ENCODE measurements at regions not wholly inside any gene's neighbourhood (a gene's known extent, or its start where the extent isn't known, plus 50 kb on each side); places are given as distances from the start of the nearest gene placed in this dataset.

DNA sequence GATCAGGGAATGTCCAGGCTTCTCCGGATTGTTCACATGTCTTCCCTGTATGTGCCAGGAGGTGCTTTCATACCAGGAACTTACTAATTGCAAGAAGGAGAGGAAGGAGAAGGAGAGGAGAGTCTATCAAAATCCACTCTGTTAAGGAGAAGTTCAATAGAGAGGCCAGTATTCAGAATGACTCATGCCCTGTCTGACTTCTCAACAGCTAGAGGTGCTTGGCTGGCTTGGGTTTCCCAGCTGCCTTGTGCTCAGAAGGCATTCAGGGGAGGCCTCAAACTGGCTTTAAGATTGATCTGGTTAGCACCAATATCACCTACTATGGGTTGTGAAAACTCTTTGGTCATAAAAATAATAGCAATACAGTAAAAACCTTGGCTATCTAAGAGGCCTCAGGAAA, 167.9 kb upstream of the GLRA1 start:
- no peaks in the 10 kb centered on the region for H3K36me3 ChIP-seq (ENCODE audit: control insufficient read depth, insufficient read depth, low read length)
- H3K4me1 ChIP-seq = peaks cover 19% of the 10 kb centered on the region
- H3K27ac ChIP-seq = no peak overlapping the region
- no peaks in the 10 kb centered on the region for H3K79me2 ChIP-seq
- no peaks in the 10 kb centered on the region for H3K9me3 ChIP-seq (ENCODE audit: control insufficient read depth, low read length)
- H3K27me3 ChIP-seq (ENCODE audit: control insufficient read depth, insufficient read depth, low read length) = no peaks in the 10 kb centered on the region
- H3K9ac ChIP-seq = no peak overlapping the region
- H2AFZ ChIP-seq = peak overlapping the region; percentile 39
- TF ChIP-seq, protein P1, sequence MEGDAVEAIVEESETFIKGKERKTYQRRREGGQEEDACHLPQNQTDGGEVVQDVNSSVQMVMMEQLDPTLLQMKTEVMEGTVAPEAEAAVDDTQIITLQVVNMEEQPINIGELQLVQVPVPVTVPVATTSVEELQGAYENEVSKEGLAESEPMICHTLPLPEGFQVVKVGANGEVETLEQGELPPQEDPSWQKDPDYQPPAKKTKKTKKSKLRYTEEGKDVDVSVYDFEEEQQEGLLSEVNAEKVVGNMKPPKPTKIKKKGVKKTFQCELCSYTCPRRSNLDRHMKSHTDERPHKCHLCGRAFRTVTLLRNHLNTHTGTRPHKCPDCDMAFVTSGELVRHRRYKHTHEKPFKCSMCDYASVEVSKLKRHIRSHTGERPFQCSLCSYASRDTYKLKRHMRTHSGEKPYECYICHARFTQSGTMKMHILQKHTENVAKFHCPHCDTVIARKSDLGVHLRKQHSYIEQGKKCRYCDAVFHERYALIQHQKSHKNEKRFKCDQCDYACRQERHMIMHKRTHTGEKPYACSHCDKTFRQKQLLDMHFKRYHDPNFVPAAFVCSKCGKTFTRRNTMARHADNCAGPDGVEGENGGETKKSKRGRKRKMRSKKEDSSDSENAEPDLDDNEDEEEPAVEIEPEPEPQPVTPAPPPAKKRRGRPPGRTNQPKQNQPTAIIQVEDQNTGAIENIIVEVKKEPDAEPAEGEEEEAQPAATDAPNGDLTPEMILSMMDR (IDR thresholded peaks at IDR 0.05) = no peak
- no peak overlapping the region for H3K4me3 ChIP-seq (ENCODE audit: low read depth, low read length)
- H3K4me2 ChIP-seq (ENCODE audit: low read length) = no peak overlapping the region

DNA sequence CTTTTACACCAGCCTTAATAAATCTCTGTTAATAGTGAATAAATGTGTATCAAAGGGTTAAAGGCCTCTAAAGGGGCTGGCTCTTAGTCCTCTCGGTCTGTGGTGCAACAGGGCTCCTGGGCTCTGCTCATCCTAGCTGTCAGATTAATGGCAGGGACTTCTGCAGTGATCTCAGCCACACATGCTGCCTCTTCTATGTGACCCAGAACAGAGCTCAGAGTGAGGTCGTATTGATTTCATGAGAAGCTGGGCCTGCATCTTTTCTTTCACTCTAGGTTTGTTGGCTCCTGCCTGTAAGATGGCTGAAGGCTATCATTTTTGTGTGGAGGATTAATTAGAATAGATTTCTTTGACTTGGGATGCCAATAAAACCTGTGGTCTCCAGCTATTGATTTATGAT, 165.0 kb upstream of the GLRA1 start:
- peaks cover 12% of the 10 kb centered on the region for H3K4me1 ChIP-seq
- H3K27ac ChIP-seq = no peak overlapping the region
- H3K4me3 ChIP-seq (ENCODE audit: low read depth, low read length) = no peak overlapping the region
- no peaks in the 10 kb centered on the region for H3K36me3 ChIP-seq (ENCODE audit: control insufficient read depth, insufficient read depth, low read length)
- no peak overlapping the region for H3K4me2 ChIP-seq (ENCODE audit: low read length)
- H3K79me2 ChIP-seq = no peaks in the 10 kb centered on the region
- TF ChIP-seq, protein P1 (IDR thresholded peaks at IDR 0.05) = no peak
- H3K9me3 ChIP-seq (ENCODE audit: control insufficient read depth, low read length) = no peaks in the 10 kb centered on the region
- no peak overlapping the region for H3K9ac ChIP-seq
- H2AFZ ChIP-seq = peak overlapping the region; percentile 57
- no peaks in the 10 kb centered on the region for H3K27me3 ChIP-seq (ENCODE audit: control insufficient read depth, insufficient read depth, low read length)

DNA sequence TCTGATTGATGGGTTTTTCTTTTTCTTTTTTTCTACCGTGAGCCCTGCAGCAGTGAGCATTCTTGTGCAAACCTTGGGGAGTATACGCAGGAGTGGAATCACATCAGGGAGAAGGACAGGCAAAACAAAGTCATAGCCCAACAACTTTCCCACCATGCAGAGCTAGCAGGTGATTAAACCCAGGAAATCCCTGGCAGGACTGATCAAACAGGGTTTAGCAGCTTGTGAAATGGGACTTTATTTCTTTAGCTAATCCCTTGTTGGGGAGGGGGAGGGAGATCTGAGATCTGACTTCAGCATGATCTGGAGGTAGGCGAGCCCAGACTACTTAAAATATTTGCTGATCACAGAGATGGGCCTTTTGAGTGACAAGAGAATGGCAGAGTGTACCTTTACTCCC, 162.0 kb upstream of the GLRA1 start:
- Histone ChIP-seq H3K9me3 (ENCODE audit: control insufficient read depth, low read length) (no peaks in the 10 kb centered on the region), H3K4me3 (ENCODE audit: low read depth, low read length) (no peak overlapping the region), H2AFZ (no peak overlapping the region), H3K9ac (no peak overlapping the region), H3K4me1 (peaks cover 8% of the 10 kb centered on the region), H3K27ac (no peak overlapping the region), H3K27me3 (ENCODE audit: control insufficient read depth, insufficient read depth, low read length) (no peaks in the 10 kb centered on the region), H3K36me3 (ENCODE audit: control insufficient read depth, insufficient read depth, low read length) (no peaks in the 10 kb centered on the region), H3K4me2 (ENCODE audit: low read length) (no peak overlapping the region), H3K79me2 (no peaks in the 10 kb centered on the region)
- TF ChIP-seq, protein P1 (IDR thresholded peaks at IDR 0.05) = no peak

DNA sequence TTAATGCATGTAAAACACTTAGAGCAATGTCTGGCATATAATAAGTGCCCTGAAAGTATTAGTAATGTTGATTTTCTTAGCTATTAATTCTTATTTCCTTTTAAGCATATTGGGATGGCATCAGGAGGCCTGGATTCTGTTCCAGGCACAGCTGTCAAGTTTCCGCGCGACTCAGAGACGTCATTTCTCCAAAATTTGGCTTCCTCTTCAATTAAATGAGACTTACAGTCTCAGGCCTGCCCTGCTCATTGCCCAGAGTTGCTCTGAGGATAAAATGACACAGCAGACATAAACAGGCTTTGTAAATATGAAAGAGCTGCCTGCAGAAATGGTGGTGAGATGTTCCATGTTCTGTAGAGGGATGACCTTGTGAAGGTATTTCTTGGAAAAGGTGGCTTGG, 159.8 kb upstream of the GLRA1 start:
- no peaks in the 10 kb centered on the region for H3K27me3 ChIP-seq (ENCODE audit: control insufficient read depth, insufficient read depth, low read length)
- TF ChIP-seq, protein P1 (IDR thresholded peaks at IDR 0.05) = no peak
- H3K4me2 ChIP-seq (ENCODE audit: low read length) = no peak overlapping the region
- H3K4me3 ChIP-seq (ENCODE audit: low read depth, low read length) = no peak overlapping the region
- no peak overlapping the region for H3K9ac ChIP-seq
- H3K36me3 ChIP-seq (ENCODE audit: control insufficient read depth, insufficient read depth, low read length) = no peaks in the 10 kb centered on the region
- H2AFZ ChIP-seq = no peak overlapping the region
- H3K9me3 ChIP-seq (ENCODE audit: control insufficient read depth, low read length) = no peaks in the 10 kb centered on the region
- H3K79me2 ChIP-seq = no peaks in the 10 kb centered on the region
- peaks cover 4% of the 10 kb centered on the region for H3K4me1 ChIP-seq
- H3K27ac ChIP-seq = no peak overlapping the region

DNA sequence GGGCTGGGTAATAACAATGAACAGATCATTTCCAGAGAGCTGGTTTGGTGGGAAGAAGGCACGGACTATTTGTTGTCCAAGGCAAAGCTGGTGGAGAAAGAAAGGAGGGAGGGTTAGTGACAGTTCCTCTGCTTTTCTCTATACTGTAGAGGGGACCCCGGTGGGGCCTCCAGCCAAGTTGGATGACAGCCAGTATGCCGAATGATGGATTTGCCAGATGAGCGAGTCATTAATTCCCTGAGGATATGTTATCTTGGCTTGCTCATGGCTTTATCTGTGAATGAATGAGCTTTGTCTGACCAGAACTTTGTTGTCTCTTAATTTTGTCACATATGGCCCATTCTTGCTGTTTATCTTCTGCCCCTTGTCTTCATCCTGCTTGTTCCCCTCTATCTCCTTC, 158.6 kb upstream of the GLRA1 start:
- Histone ChIP-seq H3K4me2 (ENCODE audit: low read length) (no peak overlapping the region), H3K9me3 (ENCODE audit: control insufficient read depth, low read length) (no peaks in the 10 kb centered on the region), H3K36me3 (ENCODE audit: control insufficient read depth, insufficient read depth, low read length) (no peaks in the 10 kb centered on the region), H3K9ac (no peak overlapping the region), H3K27ac (no peak overlapping the region), H2AFZ (no peak overlapping the region), H3K4me1 (no peaks in the 10 kb centered on the region), H3K79me2 (no peaks in the 10 kb centered on the region), H3K27me3 (ENCODE audit: control insufficient read depth, insufficient read depth, low read length) (no peaks in the 10 kb centered on the region), H3K4me3 (ENCODE audit: low read depth, low read length) (no peak overlapping the region)
- TF ChIP-seq, protein P1 (IDR thresholded peaks at IDR 0.05) = no peak
